ENCODE measurements at regions not wholly inside any gene's neighbourhood (a gene's known extent, or its start where the extent isn't known, plus 50 kb on each side); places are given as distances from the start of the nearest gene placed in this dataset.
"Not testable (repeated sequence)": the region's sequence is repeated elsewhere in the genome, so short reads cannot be mapped to it uniquely, and the experiment has no call there.

DNA sequence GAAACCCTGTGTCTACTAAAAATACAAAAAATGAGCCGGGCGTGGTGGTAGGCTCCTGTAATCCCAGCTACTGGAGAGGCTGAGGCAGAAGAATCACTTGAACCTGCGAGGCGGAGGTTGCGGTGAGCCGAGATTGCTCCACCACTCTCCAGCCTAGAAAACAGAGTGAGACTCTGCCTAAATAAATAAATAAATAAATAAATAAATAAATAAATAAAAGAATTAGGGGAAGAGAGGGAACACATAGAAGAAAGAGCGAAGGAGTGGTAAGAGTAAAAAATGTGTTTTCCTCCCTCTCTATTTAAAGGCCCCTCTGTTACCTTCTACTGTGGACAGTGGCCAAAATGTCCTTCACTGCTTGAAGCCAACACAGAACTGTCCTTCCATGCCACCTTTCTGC lies 103.9 kb upstream of the SOX21 start:
- DNase-seq (ENCODE audit: low read depth): no peak

GRCh38 chr13:94813920-94814475 lies 101.7 kb upstream of the SOX21 start:
- no peak for DNase-seq (ENCODE audit: low read depth)

DNA sequence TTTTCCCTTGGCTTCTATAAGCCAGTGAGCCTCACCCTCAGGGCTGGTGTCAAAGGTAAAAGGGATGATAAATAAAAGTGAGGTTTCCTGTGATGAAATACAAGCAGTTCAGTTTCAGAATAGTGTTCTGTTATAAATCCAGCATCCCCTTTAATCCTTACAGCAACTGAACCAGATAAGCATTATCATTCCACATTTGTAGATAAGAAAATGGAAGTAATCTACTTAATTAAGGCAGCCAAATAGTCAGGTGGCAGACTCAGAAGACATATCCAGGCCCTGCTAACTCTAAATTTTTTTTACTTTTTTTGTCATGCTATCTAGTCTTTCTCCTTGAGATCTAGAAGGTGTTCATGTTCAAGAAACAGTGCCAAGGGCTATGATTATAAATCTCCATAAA lies 99.4 kb upstream of the SOX21 start:
- no peak for DNase-seq (ENCODE audit: low read depth)

DNA sequence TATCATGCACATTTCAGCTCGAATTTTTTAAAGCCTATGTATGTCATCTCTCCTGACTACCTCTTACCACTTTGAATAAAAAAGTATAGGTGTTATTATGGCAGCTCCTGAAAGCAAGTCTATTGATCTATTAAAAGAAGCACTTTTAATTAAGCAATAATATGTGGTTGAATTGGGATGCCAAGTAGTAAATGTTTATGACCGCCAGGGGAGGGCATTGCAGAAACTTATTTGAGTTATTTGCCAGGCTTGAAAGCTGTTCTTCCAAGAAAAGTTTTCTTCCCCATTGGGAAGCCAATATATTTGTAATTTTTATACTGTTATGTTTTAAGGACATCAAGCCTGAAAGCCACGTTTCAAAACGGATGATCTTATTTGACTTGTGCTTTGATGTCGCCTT lies 88.1 kb upstream of the SOX21 start:
- DNase-seq (ENCODE audit: low read depth): no peak

- no peak for DNase-seq (ENCODE audit: low read depth)
Measured at GRCh38 chr13:94799299-94799698, 87.0 kb upstream of the SOX21 start.

GRCh38 chr13:94798738-94799137 lies 86.4 kb upstream of the SOX21 start:
- DNase-seq (ENCODE audit: low read depth): no peak

- DNase-seq (ENCODE audit: low read depth): no peak
Measured at GRCh38 chr13:94795292-94795691, 82.9 kb upstream of the SOX21 start.

- not testable (repeated sequence) for DNase-seq (ENCODE audit: low read depth)
Measured at GRCh38 chr13:94786246-94786645, 73.9 kb upstream of the SOX21 start.

DNA sequence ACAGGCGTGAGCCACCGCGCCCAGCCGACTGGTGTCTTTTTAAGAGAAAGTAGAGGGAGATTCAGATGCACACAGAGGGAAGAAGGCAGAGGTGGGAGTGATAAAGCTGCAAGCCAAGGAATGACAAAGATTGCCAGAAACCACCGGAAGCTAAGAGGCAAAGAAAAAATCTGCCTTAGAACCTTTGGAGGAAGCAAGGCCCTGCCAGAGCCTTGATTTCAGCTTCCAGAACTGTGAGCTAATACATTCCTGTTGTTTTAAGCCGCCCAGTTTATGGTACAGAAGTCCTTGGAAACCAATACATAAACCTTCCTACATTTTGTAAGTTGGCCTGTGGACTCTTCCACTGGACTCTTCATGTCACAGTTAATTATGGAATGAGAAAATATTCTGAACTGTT lies 71.7 kb upstream of the SOX21 start:
- DNase-seq (ENCODE audit: low read depth): no peak

GRCh38 chr13:94783489-94783888 lies 71.1 kb upstream of the SOX21 start:
- no peak for DNase-seq (ENCODE audit: low read depth)

- DNase-seq (ENCODE audit: low read depth): no peak
Measured at GRCh38 chr13:94780421-94780820, 68.1 kb upstream of the SOX21 start.

DNA sequence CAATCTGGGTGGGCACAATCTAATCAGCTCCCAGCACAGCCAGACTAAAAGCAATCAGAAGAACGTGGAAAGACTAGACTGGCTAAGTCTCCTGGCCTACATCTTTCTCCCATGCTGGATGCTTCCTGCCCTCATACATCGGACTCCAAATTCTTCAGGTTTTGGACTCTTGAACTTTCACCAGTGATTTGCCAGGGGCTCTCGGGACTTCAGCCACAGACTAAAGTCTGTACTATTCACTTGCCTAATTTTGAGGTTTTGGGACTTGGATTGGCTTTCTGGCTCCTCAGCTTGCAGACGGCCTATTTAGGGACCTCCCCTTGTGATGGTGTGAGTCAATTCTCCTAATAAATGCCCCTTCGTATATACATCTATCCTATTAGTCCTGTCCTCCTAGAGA lies 66.6 kb upstream of the SOX21 start:
- no peak for DNase-seq (ENCODE audit: low read depth)

DNA sequence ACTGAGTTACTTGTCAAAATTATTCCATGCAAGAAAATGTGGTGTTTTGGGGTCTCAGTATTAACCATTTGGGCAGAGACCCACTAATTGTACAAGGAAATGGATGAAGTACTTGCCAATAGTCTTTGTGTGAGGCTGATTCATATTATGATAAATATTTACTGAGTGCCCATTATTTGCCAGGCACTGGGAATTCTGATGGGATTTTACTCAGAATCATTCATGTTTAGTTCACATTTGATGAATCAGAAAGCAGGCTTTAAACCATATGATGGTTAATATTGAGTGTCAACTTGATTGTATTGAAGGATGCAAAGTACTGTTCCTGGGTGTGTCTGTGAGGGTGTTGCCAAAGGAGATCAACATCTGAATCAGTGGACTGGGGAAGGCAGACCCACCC lies 66.2 kb upstream of the SOX21 start:
- DNase-seq (ENCODE audit: low read depth): no peak

DNA sequence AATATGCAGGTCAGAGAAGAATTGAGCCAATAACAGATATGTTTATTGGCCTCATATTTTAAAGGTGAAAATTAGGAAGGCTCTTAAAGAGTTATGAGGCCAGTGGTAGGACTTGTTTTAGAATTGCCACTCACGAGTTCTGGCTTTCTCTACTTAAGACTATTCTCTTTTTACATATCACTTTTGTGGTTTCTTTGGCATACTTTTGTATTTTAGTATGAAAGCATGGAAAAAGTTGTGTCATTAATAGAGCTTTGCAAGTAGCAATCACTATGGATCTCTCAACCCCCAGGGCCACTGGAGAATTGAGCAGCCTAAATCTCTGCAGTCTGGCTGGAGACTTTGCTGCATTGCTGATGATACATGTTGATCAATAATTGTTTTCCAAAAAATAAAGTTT lies 64.6 kb upstream of the SOX21 start:
- DNase-seq (ENCODE audit: low read depth): no peak

GRCh38 chr13:94776300-94776699 lies 64.0 kb upstream of the SOX21 start:
- no peak for DNase-seq (ENCODE audit: low read depth)

- DNase-seq (ENCODE audit: low read depth): no peak
Measured at GRCh38 chr13:94765814-94766213, 53.5 kb upstream of the SOX21 start.

- DNase-seq (ENCODE audit: low read depth): no peak
Measured at GRCh38 chr13:94764576-94765321, 52.4 kb upstream of the SOX21 start.

All from forelimb muscle (tissue), 1 donor.